HFFc6 (cell line): ENCODE measurements at regions not wholly inside any gene's neighbourhood (a gene's known extent, or its start where the extent isn't known, plus 50 kb on each side); places are given as distances from the start of the nearest gene placed in this dataset.

ENCODE experiments used
- DNase-seq: peaks from one replicate; pipeline ENCODE4 v3.0.0-alpha.2; 2018
- H3K27ac Mint-ChIP-seq: 2 replicates; pipeline ENCODE4 v1.8.0; 2020; ENCODE audit warnings: mild to moderate bottlenecking, mixed read lengths
- H3K27me3 Mint-ChIP-seq: 2 replicates; pipeline ENCODE4 v1.8.0; 2021; ENCODE audit warnings: mild to moderate bottlenecking, moderate library complexity, mixed read lengths; ENCODE audit not compliant: insufficient read depth
- H3K36me3 Mint-ChIP-seq: 2 replicates; pipeline ENCODE4 v1.8.0; 2021; ENCODE audit warnings: low read depth, mixed read lengths
- H3K4me1 Mint-ChIP-seq: 2 replicates; pipeline ENCODE4 v1.8.0; 2020; ENCODE audit warnings: low read depth, mixed read lengths
- H3K4me3 Mint-ChIP-seq: 2 replicates; pipeline ENCODE4 v1.8.0; 2020; ENCODE audit warnings: mild to moderate bottlenecking, moderate library complexity, mixed read lengths
- H3K9me3 Mint-ChIP-seq: 2 replicates; pipeline ENCODE4 v1.8.0; 2020; ENCODE audit warnings: mild to moderate bottlenecking, mixed read lengths
- TF ChIP-seq, protein P1 (sequence below): fragments of 200-600 bp; sonication (generic); IDR thresholded peaks from 2 replicates; pipeline ENCODE4 v1.5.0; 2021; ENCODE audit warnings: antibody characterized with exemption, mild to moderate bottlenecking

- no peaks in the 10 kb centered on the region for H3K9me3 Mint-ChIP-seq
- peaks cover 12% of the 10 kb centered on the region for H3K4me1 Mint-ChIP-seq
- peak overlapping the region; percentile 60; the same call in 1 of the 2 replicates for H3K27ac Mint-ChIP-seq
- H3K27me3 Mint-ChIP-seq = peaks cover 7% of the 10 kb centered on the region
- TF ChIP-seq, protein P1, sequence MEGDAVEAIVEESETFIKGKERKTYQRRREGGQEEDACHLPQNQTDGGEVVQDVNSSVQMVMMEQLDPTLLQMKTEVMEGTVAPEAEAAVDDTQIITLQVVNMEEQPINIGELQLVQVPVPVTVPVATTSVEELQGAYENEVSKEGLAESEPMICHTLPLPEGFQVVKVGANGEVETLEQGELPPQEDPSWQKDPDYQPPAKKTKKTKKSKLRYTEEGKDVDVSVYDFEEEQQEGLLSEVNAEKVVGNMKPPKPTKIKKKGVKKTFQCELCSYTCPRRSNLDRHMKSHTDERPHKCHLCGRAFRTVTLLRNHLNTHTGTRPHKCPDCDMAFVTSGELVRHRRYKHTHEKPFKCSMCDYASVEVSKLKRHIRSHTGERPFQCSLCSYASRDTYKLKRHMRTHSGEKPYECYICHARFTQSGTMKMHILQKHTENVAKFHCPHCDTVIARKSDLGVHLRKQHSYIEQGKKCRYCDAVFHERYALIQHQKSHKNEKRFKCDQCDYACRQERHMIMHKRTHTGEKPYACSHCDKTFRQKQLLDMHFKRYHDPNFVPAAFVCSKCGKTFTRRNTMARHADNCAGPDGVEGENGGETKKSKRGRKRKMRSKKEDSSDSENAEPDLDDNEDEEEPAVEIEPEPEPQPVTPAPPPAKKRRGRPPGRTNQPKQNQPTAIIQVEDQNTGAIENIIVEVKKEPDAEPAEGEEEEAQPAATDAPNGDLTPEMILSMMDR = peak; percentile 79
- H3K4me3 Mint-ChIP-seq = no peak overlapping the region; the same call in 1 of the 2 replicates
- no peaks in the 10 kb centered on the region for H3K36me3 Mint-ChIP-seq
- peak; percentile 88 for DNase-seq
These were observed 105.0 kb upstream of the ALK start for GRCh38 chr2:30026091-30027055.

DNA sequence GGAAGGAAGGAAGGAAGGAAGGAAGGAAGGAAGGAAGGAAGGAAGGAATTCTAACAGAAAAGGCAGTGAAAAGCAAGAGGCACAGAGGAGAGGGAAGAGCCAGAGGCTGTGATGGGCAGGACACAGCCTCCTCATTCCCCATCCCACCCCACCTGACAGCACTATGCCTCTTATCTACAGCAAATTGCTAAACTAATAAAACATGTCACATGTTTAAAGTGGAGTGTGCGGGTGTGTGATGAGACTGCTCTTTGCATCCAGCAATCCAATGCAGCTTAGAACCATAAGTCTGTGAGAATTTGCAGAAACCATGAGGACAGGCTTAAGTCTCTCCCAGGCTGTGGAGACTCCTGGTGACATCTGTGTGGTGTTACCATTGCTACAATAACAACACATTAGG is 108.4 kb upstream of the ALK start:
- no peak for DNase-seq
- TF ChIP-seq, protein P1 = no peak
- Mint-ChIP-seq H3K9me3 (no peaks in the 10 kb centered on the region), H3K27me3 (peaks cover 12% of the 10 kb centered on the region), H3K36me3 (no peaks in the 10 kb centered on the region), H3K27ac (no peak overlapping the region), H3K4me3 (no peak overlapping the region), H3K4me1 (peaks cover 12% of the 10 kb centered on the region)

DNA sequence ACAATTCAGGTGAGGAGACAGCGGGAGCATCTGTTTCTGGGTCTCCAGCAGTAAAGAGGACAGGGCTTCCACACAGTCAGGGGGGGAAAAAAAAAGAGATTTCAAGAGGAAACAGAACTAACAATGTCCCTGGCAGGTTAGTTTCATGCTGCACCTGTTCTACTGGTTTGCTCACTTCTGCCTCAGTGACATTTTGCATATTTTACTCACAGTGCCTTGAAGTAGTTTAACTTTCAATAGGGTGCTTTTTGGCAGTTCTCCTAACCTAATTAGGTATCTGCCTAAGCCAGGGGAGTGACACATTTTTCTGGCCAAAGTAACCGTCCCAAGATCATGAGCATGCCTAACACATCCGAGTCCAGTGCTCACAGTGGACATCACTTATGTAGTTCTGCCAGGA is 109.0 kb upstream of the ALK start:
- H3K27ac Mint-ChIP-seq = no peak overlapping the region
- H3K4me1 Mint-ChIP-seq = peaks cover 12% of the 10 kb centered on the region
- no peaks in the 10 kb centered on the region for H3K9me3 Mint-ChIP-seq
- no peak overlapping the region for H3K4me3 Mint-ChIP-seq
- peaks cover 12% of the 10 kb centered on the region for H3K27me3 Mint-ChIP-seq
- no peak for DNase-seq
- TF ChIP-seq, protein P1 = no peak
- H3K36me3 Mint-ChIP-seq = no peaks in the 10 kb centered on the region

DNA sequence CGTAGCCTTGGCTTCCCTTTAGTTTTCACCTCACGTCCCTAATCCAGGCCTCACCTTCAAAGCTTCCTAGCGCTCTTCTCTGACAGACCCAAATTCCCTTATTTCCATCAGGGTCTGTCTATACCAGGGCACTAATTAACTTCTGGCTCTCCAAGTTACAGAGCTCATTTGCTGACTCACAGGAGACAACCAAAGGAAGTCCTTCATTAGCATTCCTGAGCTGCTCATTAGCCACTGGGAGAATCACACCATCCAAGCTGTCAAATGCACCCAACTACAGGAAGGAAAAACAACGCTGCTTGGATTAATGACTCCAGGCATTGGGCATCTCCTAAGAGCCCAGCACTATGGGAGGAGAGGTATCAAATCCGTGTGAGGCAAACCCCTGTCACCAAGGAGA is 109.8 kb upstream of the ALK start:
- TF ChIP-seq, protein P1 = no peak
- Mint-ChIP-seq H3K4me1 (peaks cover 7% of the 10 kb centered on the region), H3K36me3 (no peaks in the 10 kb centered on the region), H3K4me3 (no peak overlapping the region), H3K27me3 (peaks cover 12% of the 10 kb centered on the region), H3K9me3 (no peaks in the 10 kb centered on the region), H3K27ac (no peak overlapping the region)
- no peak for DNase-seq

- no peak overlapping the region for H3K4me3 Mint-ChIP-seq
- H3K27me3 Mint-ChIP-seq = peaks cover 13% of the 10 kb centered on the region
- no peak for DNase-seq
- no peaks in the 10 kb centered on the region for H3K4me1 Mint-ChIP-seq
- H3K9me3 Mint-ChIP-seq = no peaks in the 10 kb centered on the region
- TF ChIP-seq, protein P1 = no peak
- H3K27ac Mint-ChIP-seq = no peak overlapping the region
- H3K36me3 Mint-ChIP-seq = no peaks in the 10 kb centered on the region
These were observed 112.6 kb upstream of the YPEL5 start for GRCh38 chr2:30034052-30034775.
